Upper lobe of left lung (tissue), 6 donors: ENCODE measurements at regions not wholly inside any gene's neighbourhood (a gene's known extent, or its start where the extent isn't known, plus 50 kb on each side); places are given as distances from the start of the nearest gene placed in this dataset.

Source experiments
- ATAC-seq, 2 donors: fragments of 200-7000 bp; cut with Tn5 transposase; one replicate each; pipeline ENCODE4 v1.9.1; 2022; ENCODE audit warnings: mild to moderate bottlenecking in 2 of 2, moderate library complexity in 2 of 2; ENCODE audit not compliant: low FRiP score in 2 of 2
- DNase-seq, 2 donors: peaks; one replicate each; pipeline ENCODE4 v3.0.0-alpha.2; 2019 to 2020
- H3K27ac ChIP-seq, 4 donors: fragments of 200-600 bp; sonication (generic); one replicate each; pipeline ENCODE4 v1.5.1; 2016 to 2019
- H3K27me3 ChIP-seq, 4 donors: fragments of 200-600 bp; sonication (generic); one replicate each; pipeline ENCODE4 v1.5.1; 2017 to 2019
- H3K36me3 ChIP-seq, 4 donors: fragments of 200-600 bp; sonication (generic); one replicate each; pipeline ENCODE4 v1.5.1; 2016 to 2019
- H3K4me1 ChIP-seq, 4 donors: fragments of 200-600 bp; sonication (generic); one replicate each; pipeline ENCODE4 v1.5.1; 2018 to 2019
- H3K4me3 ChIP-seq, 4 donors: fragments of 200-600 bp; sonication (generic); one replicate each; pipeline ENCODE4 v1.5.1; 2017 to 2019; ENCODE audit warnings: mild to moderate bottlenecking in 2 of 4, moderate library complexity in 1 of 4
- H3K9me3 ChIP-seq, 4 donors: fragments of 200-600 bp; sonication (generic); one replicate each; pipeline ENCODE4 v1.5.1; 2018 to 2019
- EP300 ChIP-seq, 4 donors: sonication (generic); formaldehyde crosslinking; IDR thresholded peaks; one replicate each; pipeline ENCODE4 v1.5.1; 2017; ENCODE audit warnings: antibody characterized with exemption in 4 of 4, control low read depth in 2 of 4
- POLR2A ChIP-seq, 4 donors: fragments of 450-650 bp; IDR thresholded peaks; one replicate each; pipeline ENCODE4 v1.5.1; 2016 to 2017; ENCODE audit warnings: antibody characterized with exemption in 4 of 4, mild to moderate bottlenecking in 2 of 4
- POLR2AphosphoS5 ChIP-seq, 2 donors: sonication (generic); formaldehyde crosslinking; IDR thresholded peaks; one replicate each; pipeline ENCODE4 v1.5.1; 2017; ENCODE audit warnings: antibody characterized with exemption in 2 of 2
- WGBS, 2 donors: methylation state at CpG; one replicate each; pipeline ENCODE4 v1.1.5; 2017 to 2018; 5-methylcytosine and 5-hydroxymethylcytosine counted together
- TF ChIP-seq, protein P1 (sequence below), 6 experiments: fragments of 450-650 bp in 4 of 6; fragments of 200-600 bp in 2 of 6; sonication (generic) in 2 of 6; IDR thresholded peaks; one replicate each; pipeline ENCODE4 v1.5.1; 2016 to 2019; ENCODE audit warnings: antibody characterized with exemption in 6 of 6
- donor health status: DM: no; HTN: no; CAD: no; lungs with moderate emphysema.
- donor health status: DM: no; HTN: yes; CAD: no; lungs with severe emphysema.

DNA sequence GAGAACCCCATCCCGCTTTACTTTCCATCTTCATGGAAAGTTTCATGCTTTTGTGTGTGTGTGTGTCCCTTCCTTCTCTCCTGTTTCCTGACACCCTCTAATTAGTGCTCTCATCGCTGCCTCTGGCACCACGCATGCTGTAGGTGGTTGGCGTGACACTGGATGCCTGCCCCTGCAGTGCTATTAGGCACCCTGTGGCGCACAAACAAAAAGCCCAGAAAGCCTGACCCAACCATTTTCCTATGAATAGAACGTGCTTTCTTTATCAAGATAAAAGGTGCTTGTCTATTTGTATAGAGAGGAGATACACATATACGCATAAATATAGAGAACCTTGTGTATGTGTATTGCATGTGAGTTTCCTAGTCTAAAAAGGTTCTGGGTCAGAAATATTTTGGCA lies 120.8 kb upstream of the CDCA7L start:
- DNase-seq (no peak), ATAC-seq (no peak)
- Histone ChIP-seq H3K4me3 (no peak overlapping the region), H3K36me3 (no peaks in the 10 kb centered on the region), H3K4me1 (no peaks in the 10 kb centered on the region), H3K27me3 (no peaks in the 10 kb centered on the region), H3K27ac (no peak overlapping the region), H3K9me3 (no peaks in the 10 kb centered on the region)
- 82 to 85% methylated on average over 7 of the region's 7 CpGs for WGBS, 2 donors
- no peak for TF ChIP-seq POLR2AphosphoS5 (IDR thresholded peaks at IDR 0.05)

DNA sequence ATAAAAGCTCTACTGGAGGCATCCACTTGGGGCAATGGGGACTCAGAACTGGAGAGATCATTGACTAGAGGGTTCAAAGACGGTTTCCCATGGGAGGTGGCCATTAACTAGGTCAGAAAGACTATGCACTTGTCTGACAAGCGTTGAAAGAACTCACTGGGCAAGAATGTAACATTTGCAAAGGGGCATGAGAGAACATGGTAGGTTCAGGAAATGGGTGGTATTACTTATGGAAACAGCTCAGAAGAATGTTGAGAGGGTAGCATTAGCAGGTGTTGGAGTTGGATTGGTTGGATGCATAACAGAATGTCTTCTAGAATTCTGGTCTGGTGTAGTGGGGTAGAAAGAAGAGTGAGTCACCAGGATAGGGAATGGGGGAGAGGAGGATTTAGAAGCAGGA lies 119.1 kb upstream of the CDCA7L start:
- Histone ChIP-seq H3K9me3 (no peaks in the 10 kb centered on the region), H3K27ac (no peak overlapping the region), H3K27me3 (no peaks in the 10 kb centered on the region), H3K4me3 (no peak overlapping the region), H3K4me1 (no peaks in the 10 kb centered on the region), H3K36me3 (no peaks in the 10 kb centered on the region)
- ATAC-seq: no peak
- 44 to 74% methylated on average over 2 of the region's 2 CpGs for WGBS, 2 donors
- TF ChIP-seq POLR2AphosphoS5 (IDR thresholded peaks at IDR 0.05) (no peak), EP300 (IDR thresholded peaks at IDR 0.05) (no peak), POLR2A (IDR thresholded peaks at IDR 0.05) (no peak)
- TF ChIP-seq, protein P1, sequence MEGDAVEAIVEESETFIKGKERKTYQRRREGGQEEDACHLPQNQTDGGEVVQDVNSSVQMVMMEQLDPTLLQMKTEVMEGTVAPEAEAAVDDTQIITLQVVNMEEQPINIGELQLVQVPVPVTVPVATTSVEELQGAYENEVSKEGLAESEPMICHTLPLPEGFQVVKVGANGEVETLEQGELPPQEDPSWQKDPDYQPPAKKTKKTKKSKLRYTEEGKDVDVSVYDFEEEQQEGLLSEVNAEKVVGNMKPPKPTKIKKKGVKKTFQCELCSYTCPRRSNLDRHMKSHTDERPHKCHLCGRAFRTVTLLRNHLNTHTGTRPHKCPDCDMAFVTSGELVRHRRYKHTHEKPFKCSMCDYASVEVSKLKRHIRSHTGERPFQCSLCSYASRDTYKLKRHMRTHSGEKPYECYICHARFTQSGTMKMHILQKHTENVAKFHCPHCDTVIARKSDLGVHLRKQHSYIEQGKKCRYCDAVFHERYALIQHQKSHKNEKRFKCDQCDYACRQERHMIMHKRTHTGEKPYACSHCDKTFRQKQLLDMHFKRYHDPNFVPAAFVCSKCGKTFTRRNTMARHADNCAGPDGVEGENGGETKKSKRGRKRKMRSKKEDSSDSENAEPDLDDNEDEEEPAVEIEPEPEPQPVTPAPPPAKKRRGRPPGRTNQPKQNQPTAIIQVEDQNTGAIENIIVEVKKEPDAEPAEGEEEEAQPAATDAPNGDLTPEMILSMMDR (IDR thresholded peaks at IDR 0.05): no peak
- DNase-seq: no peak

DNA sequence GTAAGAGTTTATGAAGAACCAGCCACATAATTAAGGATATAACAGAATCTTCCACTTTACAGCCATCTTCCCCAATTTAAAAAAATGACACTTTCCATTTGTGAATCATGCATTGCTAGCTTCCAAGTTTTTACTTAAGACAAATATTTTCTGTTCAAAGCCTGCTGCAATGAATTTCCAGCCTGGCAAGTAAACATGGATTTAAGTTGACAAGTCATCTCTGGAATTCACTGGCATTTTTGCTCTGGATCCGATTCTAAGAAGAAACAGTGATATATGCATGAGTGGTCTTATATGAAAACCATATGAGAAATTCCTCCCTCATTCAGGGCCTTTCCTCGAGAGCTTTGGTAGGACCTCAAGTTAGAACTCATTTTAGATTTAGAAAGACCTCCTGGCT lies 116.1 kb upstream of the CDCA7L start:
- DNase-seq (no peak), ATAC-seq (no peak)
- Histone ChIP-seq H3K27ac (no peak overlapping the region), H3K4me1 (no peaks in the 10 kb centered on the region), H3K27me3 (no peaks in the 10 kb centered on the region), H3K4me3 (no peak overlapping the region), H3K36me3 (no peaks in the 10 kb centered on the region), H3K9me3 (no peaks in the 10 kb centered on the region)
- WGBS, 2 donors: 79% methylated on average over 2 of the region's 2 CpGs
- TF ChIP-seq EP300 (IDR thresholded peaks at IDR 0.05) (no peak), POLR2A (IDR thresholded peaks at IDR 0.05) (no peak), POLR2AphosphoS5 (IDR thresholded peaks at IDR 0.05) (no peak)
- TF ChIP-seq, protein P1 (IDR thresholded peaks at IDR 0.05): no peak

DNA sequence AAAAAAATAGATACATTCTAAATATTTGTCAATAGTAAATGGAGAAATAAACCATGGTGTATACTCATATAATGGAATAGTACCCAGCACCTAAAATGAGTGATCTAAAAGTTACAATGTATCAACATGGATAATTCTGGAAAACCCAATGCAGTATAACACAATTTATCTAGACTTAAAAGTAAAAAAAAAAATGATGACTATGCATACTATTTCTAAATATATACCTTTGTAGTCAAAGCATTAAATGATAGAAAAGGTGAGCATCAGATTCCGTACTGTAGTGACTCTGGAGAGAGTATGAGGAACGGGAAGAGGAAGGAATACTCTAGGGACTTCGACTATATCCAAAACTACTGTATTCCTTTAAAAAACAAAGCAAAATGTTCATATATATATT lies 115.2 kb upstream of the CDCA7L start:
- TF ChIP-seq POLR2A (IDR thresholded peaks at IDR 0.05): no peak
- TF ChIP-seq, protein P1 (IDR thresholded peaks at IDR 0.05): no peak
- no peak for TF ChIP-seq POLR2AphosphoS5 (IDR thresholded peaks at IDR 0.05)
- no peak for TF ChIP-seq EP300 (IDR thresholded peaks at IDR 0.05)
- no peak overlapping the region for H3K27ac ChIP-seq
- no peaks in the 10 kb centered on the region for H3K36me3 ChIP-seq
- H3K27me3 ChIP-seq: no peaks in the 10 kb centered on the region
- H3K9me3 ChIP-seq: no peaks in the 10 kb centered on the region
- no peak overlapping the region for H3K4me3 ChIP-seq
- WGBS, 2 donors: 75 to 85% methylated on average over 3 of the region's 3 CpGs
- no peaks in the 10 kb centered on the region for H3K4me1 ChIP-seq
- DNase-seq (no peak), ATAC-seq (no peak)

DNA sequence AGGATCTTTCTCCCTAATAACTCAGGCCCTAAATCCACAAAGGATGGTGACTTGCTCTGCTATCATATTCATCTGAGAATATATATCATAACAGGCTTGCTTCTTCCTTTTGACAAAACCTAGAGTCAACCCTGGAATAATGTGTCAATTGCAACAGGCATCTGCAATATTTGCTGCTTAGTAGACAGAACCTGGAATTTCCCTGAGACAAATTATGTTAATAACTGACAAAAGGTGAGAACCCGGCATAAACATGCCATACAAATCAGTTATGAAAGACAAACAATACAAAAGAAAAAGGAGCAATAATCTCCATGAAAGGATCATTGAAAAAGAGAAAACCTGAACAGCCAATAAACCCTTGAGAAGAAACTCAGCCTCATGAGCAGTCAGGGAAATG lies 114.5 kb upstream of the CDCA7L start:
- no peaks in the 10 kb centered on the region for H3K4me1 ChIP-seq
- no peaks in the 10 kb centered on the region for H3K9me3 ChIP-seq
- no peak overlapping the region for H3K4me3 ChIP-seq
- no peaks in the 10 kb centered on the region for H3K27me3 ChIP-seq
- WGBS, 2 donors: 93 to 95% methylated on average over 1 of the region's 1 CpG
- ATAC-seq (no peak), DNase-seq (no peak)
- no peaks in the 10 kb centered on the region for H3K36me3 ChIP-seq
- H3K27ac ChIP-seq: no peak overlapping the region
- TF ChIP-seq POLR2AphosphoS5 (IDR thresholded peaks at IDR 0.05) (no peak), EP300 (IDR thresholded peaks at IDR 0.05) (no peak), POLR2A (IDR thresholded peaks at IDR 0.05) (no peak)
- TF ChIP-seq, protein P1 (IDR thresholded peaks at IDR 0.05): no peak
